HEK293 (cell line): ENCODE measurements at regions not wholly inside any gene's neighbourhood (a gene's known extent, or its start where the extent isn't known, plus 50 kb on each side); places are given as distances from the start of the nearest gene placed in this dataset.

Experiments used
- CTCF ChIA-PET: fragments of 350-600 bp; formaldehyde crosslinking; extraction: SDS; loops from one replicate; lab custom pipeline; 2021; ENCODE audit warnings: antibody characterized with exemption; lab: Yijun Ruan, JAX
- POLR2A ChIA-PET: fragments of 300-600 bp; formaldehyde crosslinking; extraction: SDS; loops from one replicate; lab custom pipeline; 2020; ENCODE audit warnings: antibody characterized with exemption, inconsistent platforms; lab: Yijun Ruan, JAX
- H3K27ac ChIP-seq: fragments of 200-500 bp; sonication (Bioruptor generic); 2 replicates; pipeline ENCODE4 v1.5.1; 2014; ENCODE audit warnings: low read depth, low read length, control low read depth, inconsistent platforms; ENCODE audit errors: extremely low read depth
- H3K36me3 ChIP-seq, 2 experiments: fragments of 200-500 bp in 1 of 2; sonication (Bioruptor generic) in 1 of 2; 1 replicate in 1 of 2; 2 replicates in 1 of 2; pipeline ENCODE4 v1.5.1; 2014 to 2017; ENCODE audit warnings: inconsistent platforms in 2 of 2, low read length in 2 of 2; ENCODE audit not compliant: control insufficient read depth in 2 of 2, insufficient read depth in 1 of 2
- H3K4me1 ChIP-seq: fragments of 200-500 bp; sonication (Bioruptor generic); 2 replicates; pipeline ENCODE4 v1.5.1; 2014; ENCODE audit warnings: mild to moderate bottlenecking, low read length, inconsistent platforms; ENCODE audit not compliant: control insufficient read depth, insufficient read depth
- H3K4me3 ChIP-seq: 2 replicates; pipeline ENCODE4 v1.5.1; 2011; ENCODE audit warnings: low read depth, mild to moderate bottlenecking, control low read depth, low read length, moderate library complexity
- H3K9me3 ChIP-seq: fragments of 200-500 bp; sonication (Bioruptor generic); 2 replicates; pipeline ENCODE4 v1.5.1; 2014; ENCODE audit warnings: low read depth, low read length, inconsistent platforms; ENCODE audit not compliant: control insufficient read depth, insufficient read depth
- EGR2 ChIP-seq: fragments of 450-650 bp; formaldehyde crosslinking; IDR thresholded peaks from 2 replicates; pipeline ENCODE4 v1.5.1; 2016; ENCODE audit warnings: low read depth, missing biosample characterization, missing genetic modification characterization
- KLF17 ChIP-seq: fragments of 450-650 bp; formaldehyde crosslinking; IDR thresholded peaks from 2 replicates; pipeline ENCODE4 v1.5.1; 2016; ENCODE audit warnings: missing biosample characterization, missing genetic modification characterization
- KLF8 ChIP-seq: fragments of 450-650 bp; formaldehyde crosslinking; IDR thresholded peaks from 2 replicates; pipeline ENCODE4 v1.5.1; 2016; ENCODE audit warnings: missing biosample characterization, missing genetic modification characterization
- PATZ1 ChIP-seq: fragments of 450-650 bp; formaldehyde crosslinking; IDR thresholded peaks from 2 replicates; pipeline ENCODE4 v1.5.1; 2016; ENCODE audit warnings: missing biosample characterization, missing genetic modification characterization
- RBAK ChIP-seq: fragments of 450-650 bp; formaldehyde crosslinking; IDR thresholded peaks from 2 replicates; pipeline ENCODE4 v1.5.1; 2016; ENCODE audit warnings: missing biosample characterization, missing genetic modification characterization
- SCRT2 ChIP-seq: fragments of 450-650 bp; formaldehyde crosslinking; IDR thresholded peaks from 2 replicates; pipeline ENCODE4 v1.5.1; 2016; ENCODE audit warnings: missing biosample characterization, missing genetic modification characterization
- ZBTB17 ChIP-seq: fragments of 450-650 bp; formaldehyde crosslinking; IDR thresholded peaks from 2 replicates; pipeline ENCODE4 v1.5.1; 2016; ENCODE audit warnings: missing biosample characterization, missing genetic modification characterization
- ZBTB20 ChIP-seq: fragments of 450-650 bp; formaldehyde crosslinking; IDR thresholded peaks from 2 replicates; pipeline ENCODE4 v1.5.1; 2016; ENCODE audit warnings: missing biosample characterization, missing genetic modification characterization
- ZBTB48 ChIP-seq: fragments of 450-650 bp; formaldehyde crosslinking; IDR thresholded peaks from 2 replicates; pipeline ENCODE4 v1.5.1; 2016; ENCODE audit warnings: missing biosample characterization, missing genetic modification characterization
- ZFP41 ChIP-seq: fragments of 450-650 bp; formaldehyde crosslinking; IDR thresholded peaks from 2 replicates; pipeline ENCODE4 v1.5.1; 2016; ENCODE audit warnings: missing biosample characterization, missing genetic modification characterization, borderline replicate concordance
- ZFP69B ChIP-seq: fragments of 450-650 bp; formaldehyde crosslinking; IDR thresholded peaks from 2 replicates; pipeline ENCODE4 v1.5.1; 2016; ENCODE audit warnings: missing biosample characterization, missing genetic modification characterization
- ZIC2 ChIP-seq: fragments of 450-650 bp; formaldehyde crosslinking; IDR thresholded peaks from 2 replicates; pipeline ENCODE4 v1.5.1; 2016; ENCODE audit warnings: missing biosample characterization, missing genetic modification characterization
- ZNF214 ChIP-seq: fragments of 450-650 bp; formaldehyde crosslinking; IDR thresholded peaks from 2 replicates; pipeline ENCODE4 v1.5.1; 2017; ENCODE audit warnings: missing biosample characterization, mild to moderate bottlenecking, missing genetic modification characterization, borderline replicate concordance
- ZNF37A ChIP-seq: fragments of 450-650 bp; IDR thresholded peaks from 2 replicates; pipeline ENCODE4 v1.5.1; 2018; ENCODE audit warnings: missing biosample characterization, missing genetic modification characterization
- ZNF530 ChIP-seq: fragments of 450-650 bp; formaldehyde crosslinking; IDR thresholded peaks from 2 replicates; pipeline ENCODE4 v1.5.1; 2016; ENCODE audit warnings: low read depth, missing biosample characterization, missing genetic modification characterization
- ZNF549 ChIP-seq: fragments of 450-650 bp; IDR thresholded peaks from 2 replicates; pipeline ENCODE4 v1.5.1; 2018; ENCODE audit warnings: missing biosample characterization, missing genetic modification characterization, mild to moderate bottlenecking, inconsistent platforms, moderate library complexity
- ZNF560 ChIP-seq: fragments of 450-650 bp; formaldehyde crosslinking; IDR thresholded peaks from 2 replicates; pipeline ENCODE4 v1.5.1; 2017; ENCODE audit warnings: missing biosample characterization, missing genetic modification characterization, borderline replicate concordance
- ZNF585B ChIP-seq: fragments of 450-650 bp; formaldehyde crosslinking; IDR thresholded peaks from 2 replicates; pipeline ENCODE4 v1.5.1; 2016; ENCODE audit warnings: missing biosample characterization, missing genetic modification characterization
- ZNF660 ChIP-seq: fragments of 450-650 bp; IDR thresholded peaks from 2 replicates; pipeline ENCODE4 v1.5.1; 2018; ENCODE audit warnings: missing biosample characterization, mild to moderate bottlenecking, missing genetic modification characterization
- ZNF677 ChIP-seq: fragments of 450-650 bp; IDR thresholded peaks from 2 replicates; pipeline ENCODE4 v1.5.0; 2018; ENCODE audit warnings: missing biosample characterization, mild to moderate bottlenecking, missing genetic modification characterization, moderate library complexity
- ZNF785 ChIP-seq: fragments of 450-650 bp; formaldehyde crosslinking; IDR thresholded peaks from 2 replicates; pipeline ENCODE4 v1.5.1; 2016; ENCODE audit warnings: missing biosample characterization, missing genetic modification characterization
- ZNF791 ChIP-seq: fragments of 450-650 bp; formaldehyde crosslinking; IDR thresholded peaks from 2 replicates; pipeline ENCODE4 v1.5.1; 2016; ENCODE audit warnings: missing biosample characterization, missing genetic modification characterization
- TF ChIP-seq, protein P1 (sequence below): fragments of 450-650 bp; formaldehyde crosslinking; IDR thresholded peaks from 2 replicates; pipeline ENCODE4 v1.5.1; 2016; ENCODE audit warnings: missing biosample characterization, missing genetic modification characterization
- TF ChIP-seq, protein P2 (sequence below): fragments of 450-650 bp; IDR thresholded peaks from 2 replicates; pipeline ENCODE4 v1.5.1; 2018; ENCODE audit warnings: missing biosample characterization, missing genetic modification characterization

GRCh38 chr10:63071145-63071544, 62.0 kb upstream of the NRBF2 start:
- POLR2A ChIA-PET = no interaction called here
- no peak for TF ChIP-seq ZNF785 (tag by site-specific recombination)
- TF ChIP-seq ZIC2 (tag by site-specific recombination) = peak; percentile 37
- TF ChIP-seq PATZ1 (tag by site-specific recombination) = no peak
- no peak for TF ChIP-seq ZNF585B (tag by site-specific recombination)
- no peak for TF ChIP-seq ZNF560
- H3K4me3 ChIP-seq = no peak overlapping the region
- H3K36me3 ChIP-seq = no peaks in the 10 kb centered on the region
- CTCF ChIA-PET = no interaction called here
- no peaks in the 10 kb centered on the region for H3K4me1 ChIP-seq
- H3K9me3 ChIP-seq = no peaks in the 10 kb centered on the region
- H3K27ac ChIP-seq = no peak overlapping the region

DNA sequence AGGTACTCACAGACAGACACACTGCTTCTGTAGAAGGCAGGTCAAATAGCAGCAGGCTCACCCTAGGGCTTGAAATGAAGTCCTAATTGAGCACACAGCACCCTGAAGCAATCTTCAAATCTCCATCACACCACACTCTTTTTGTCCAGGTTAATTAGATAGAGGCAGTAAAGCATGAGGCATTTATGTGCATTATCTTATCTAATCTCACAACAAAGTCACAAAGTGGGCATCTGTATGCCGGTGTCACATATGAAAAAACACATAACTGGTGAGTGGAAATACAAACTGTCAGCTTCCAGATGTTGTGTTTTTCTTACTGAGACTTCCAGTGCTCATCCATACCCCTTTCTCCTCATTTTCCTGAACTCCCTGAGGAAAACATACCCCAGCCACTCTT, 63.8 kb upstream of the NRBF2 start:
- CTCF ChIA-PET = no interaction called here

DNA sequence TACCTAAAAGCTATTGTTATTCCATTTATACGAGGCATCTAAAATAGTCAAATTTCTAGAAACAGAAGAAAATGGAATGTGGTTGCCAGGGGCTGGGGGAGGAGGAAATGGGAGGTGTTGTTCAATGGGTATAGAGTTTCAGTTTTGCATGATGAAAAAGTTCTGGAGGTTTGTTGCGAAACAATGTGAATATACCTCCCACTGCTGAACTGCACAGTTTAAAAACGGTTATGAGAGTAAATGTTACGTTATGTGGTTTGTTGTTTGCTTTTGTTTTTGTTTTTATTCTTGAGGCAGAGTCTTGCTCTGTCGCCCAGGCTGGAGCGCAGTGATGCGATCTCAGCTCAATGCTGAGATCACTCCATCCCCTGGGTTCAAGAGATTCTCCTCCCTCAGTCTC, 64.9 kb upstream of the NRBF2 start:
- Histone ChIP-seq H3K4me1 (no peaks in the 10 kb centered on the region), H3K9me3 (no peaks in the 10 kb centered on the region), H3K4me3 (no peak overlapping the region), H3K27ac (no peak overlapping the region), H3K36me3 (no peaks in the 10 kb centered on the region)
- TF ChIP-seq ZNF530 (tag by site-specific recombination) (no peak), KLF17 (tag by site-specific recombination) (no peak), ZBTB17 (tag by site-specific recombination) (no peak), ZNF585B (tag by site-specific recombination) (no peak), EGR2 (tag by site-specific recombination) (no peak), ZFP41 (tag by site-specific recombination) (no peak)
- ChIA-PET POLR2A (no interaction called here), CTCF (no interaction called here)

More for the DNA sequence above, 63.8 kb upstream of the NRBF2 start:
- no peaks in the 10 kb centered on the region for H3K9me3 ChIP-seq
- H3K4me3 ChIP-seq = no peak overlapping the region
- H3K36me3 ChIP-seq = no peaks in the 10 kb centered on the region
- POLR2A ChIA-PET = no interaction called here
- TF ChIP-seq ZNF37A (tag by site-specific recombination) (no peak), ZNF549 (tag by site-specific recombination) (no peak), ZNF791 (no peak), ZNF660 (tag by site-specific recombination) (no peak), PATZ1 (tag by site-specific recombination) (no peak), ZFP69B (tag by site-specific recombination) (no peak), RBAK (no peak), SCRT2 (tag by site-specific recombination) (no peak), KLF8 (tag by site-specific recombination) (no peak), ZNF214 (tag by site-specific recombination) (no peak), ZBTB48 (tag by site-specific recombination) (no peak), ZNF677 (tag by site-specific recombination) (no peak), ZBTB20 (no peak)
- TF ChIP-seq, protein P1, sequence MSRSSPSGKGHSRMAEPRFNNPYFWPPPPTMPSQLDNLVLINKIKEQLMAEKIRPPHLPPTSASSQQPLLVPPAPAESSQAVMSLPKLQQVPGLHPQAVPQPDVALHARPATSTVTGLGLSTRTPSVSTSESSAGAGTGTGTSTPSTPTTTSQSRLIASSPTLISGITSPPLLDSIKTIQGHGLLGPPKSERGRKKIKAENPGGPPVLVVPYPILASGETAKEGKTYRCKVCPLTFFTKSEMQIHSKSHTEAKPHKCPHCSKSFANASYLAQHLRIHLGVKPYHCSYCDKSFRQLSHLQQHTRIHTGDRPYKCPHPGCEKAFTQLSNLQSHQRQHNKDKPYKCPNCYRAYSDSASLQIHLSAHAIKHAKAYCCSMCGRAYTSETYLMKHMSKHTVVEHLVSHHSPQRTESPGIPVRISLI (tag by site-specific recombination) = no peak
- TF ChIP-seq, protein P2, sequence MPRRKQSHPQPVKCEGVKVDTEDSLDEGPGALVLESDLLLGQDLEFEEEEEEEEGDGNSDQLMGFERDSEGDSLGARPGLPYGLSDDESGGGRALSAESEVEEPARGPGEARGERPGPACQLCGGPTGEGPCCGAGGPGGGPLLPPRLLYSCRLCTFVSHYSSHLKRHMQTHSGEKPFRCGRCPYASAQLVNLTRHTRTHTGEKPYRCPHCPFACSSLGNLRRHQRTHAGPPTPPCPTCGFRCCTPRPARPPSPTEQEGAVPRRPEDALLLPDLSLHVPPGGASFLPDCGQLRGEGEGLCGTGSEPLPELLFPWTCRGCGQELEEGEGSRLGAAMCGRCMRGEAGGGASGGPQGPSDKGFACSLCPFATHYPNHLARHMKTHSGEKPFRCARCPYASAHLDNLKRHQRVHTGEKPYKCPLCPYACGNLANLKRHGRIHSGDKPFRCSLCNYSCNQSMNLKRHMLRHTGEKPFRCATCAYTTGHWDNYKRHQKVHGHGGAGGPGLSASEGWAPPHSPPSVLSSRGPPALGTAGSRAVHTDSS (tag by site-specific recombination) = no peak
- no peak overlapping the region for H3K27ac ChIP-seq
- no peaks in the 10 kb centered on the region for H3K4me1 ChIP-seq
